ENCODE measurements at regions not wholly inside any gene's neighbourhood (a gene's known extent, or its start where the extent isn't known, plus 50 kb on each side); places are given as distances from the start of the nearest gene placed in this dataset.

DNA sequence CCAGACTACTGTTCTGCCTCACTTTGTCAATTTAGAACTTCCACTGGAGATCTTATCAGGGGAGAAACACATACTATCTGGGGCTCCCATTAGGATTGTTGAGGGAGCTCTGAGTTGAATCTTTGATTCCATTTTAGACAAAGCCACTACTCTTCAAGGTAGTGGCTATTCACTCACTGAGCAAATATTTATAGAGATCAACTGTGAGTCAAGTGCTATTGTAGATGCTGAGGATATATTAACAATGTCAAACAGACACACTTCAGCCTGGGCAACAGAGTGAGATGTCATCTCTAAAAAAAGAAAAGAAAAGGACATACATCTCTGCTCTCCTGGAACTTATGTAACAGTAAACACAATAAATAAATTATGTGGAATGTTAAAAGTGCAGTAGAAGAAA is 315.3 kb downstream of the PTEN start:
- TF ChIP-seq POLR2A (IDR thresholded peaks at IDR 0.05; ENCODE audit: low read length) (no peak), GATA1 (IDR thresholded peaks at IDR 0.05; ENCODE audit: low read depth, low read length) (no peak)
- DNase-seq: no peak

DNA sequence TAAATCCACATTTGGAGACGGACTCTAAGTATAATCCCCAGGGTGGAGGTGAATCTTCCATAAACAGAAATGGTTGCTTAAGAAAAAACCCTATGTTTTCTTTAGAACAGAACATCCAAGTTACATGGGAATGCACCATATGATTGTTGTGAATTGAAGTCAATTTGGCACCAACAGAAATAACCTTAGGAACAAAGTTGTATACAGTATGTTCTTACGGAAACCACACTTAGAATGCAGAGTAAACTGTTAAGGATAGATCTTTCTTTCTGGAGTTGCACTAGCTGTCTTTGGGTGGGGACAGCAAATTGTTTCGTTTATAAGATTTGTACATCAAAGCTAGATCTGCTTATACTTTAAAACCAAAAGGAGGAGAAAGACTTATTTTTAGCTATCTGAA is 316.4 kb downstream of the PTEN start:
- TF ChIP-seq GATA1 (IDR thresholded peaks at IDR 0.05; ENCODE audit: low read depth, low read length): no peak
- no peak for TF ChIP-seq POLR2A (IDR thresholded peaks at IDR 0.05; ENCODE audit: low read length)

GRCh38 chr10:88181902-88182600 is 318.6 kb downstream of the PTEN start:
- DNase-seq: no peak
- TF ChIP-seq GATA1 (IDR thresholded peaks at IDR 0.05; ENCODE audit: low read depth, low read length): no peak
- TF ChIP-seq POLR2A (IDR thresholded peaks at IDR 0.05; ENCODE audit: low read length): no peak

More for the DNA sequence above, 316.4 kb downstream of the PTEN start:
- DNase-seq: no peak

DNA sequence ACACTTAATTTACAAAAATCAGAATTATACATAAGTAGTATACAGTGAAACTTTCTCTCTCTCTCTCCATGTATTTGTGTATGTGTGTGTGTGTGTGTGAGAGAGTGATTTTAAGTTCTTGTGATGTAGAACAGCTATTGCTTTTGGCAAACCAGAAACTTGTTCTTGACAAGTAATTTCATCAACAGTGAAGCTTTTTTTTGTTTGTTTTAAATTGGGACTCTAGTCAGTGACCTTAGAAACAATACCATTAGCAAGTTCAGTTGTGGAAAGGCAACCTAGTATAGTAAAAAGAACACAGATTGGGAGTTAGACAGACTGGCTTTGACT is 319.1 kb downstream of the PTEN start:
- DNase-seq: no peak
- no peak for TF ChIP-seq POLR2A (IDR thresholded peaks at IDR 0.05; ENCODE audit: low read length)
- no peak for TF ChIP-seq GATA1 (IDR thresholded peaks at IDR 0.05; ENCODE audit: low read depth, low read length)

GRCh38 chr10:88184543-88185297 is 321.3 kb downstream of the PTEN start:
- DNase-seq: no peak
- TF ChIP-seq GATA1 (IDR thresholded peaks at IDR 0.05; ENCODE audit: low read depth, low read length): no peak
- no peak for TF ChIP-seq POLR2A (IDR thresholded peaks at IDR 0.05; ENCODE audit: low read length)

- TF ChIP-seq GATA1 (IDR thresholded peaks at IDR 0.05; ENCODE audit: low read depth, low read length): no peak
- no peak for TF ChIP-seq POLR2A (IDR thresholded peaks at IDR 0.05; ENCODE audit: low read length)
- no peak for DNase-seq
These were observed 322.4 kb downstream of the PTEN start for GRCh38 chr10:88185830-88186229.

GRCh38 chr10:88186335-88186734 is 322.9 kb downstream of the PTEN start:
- DNase-seq: no peak

DNA sequence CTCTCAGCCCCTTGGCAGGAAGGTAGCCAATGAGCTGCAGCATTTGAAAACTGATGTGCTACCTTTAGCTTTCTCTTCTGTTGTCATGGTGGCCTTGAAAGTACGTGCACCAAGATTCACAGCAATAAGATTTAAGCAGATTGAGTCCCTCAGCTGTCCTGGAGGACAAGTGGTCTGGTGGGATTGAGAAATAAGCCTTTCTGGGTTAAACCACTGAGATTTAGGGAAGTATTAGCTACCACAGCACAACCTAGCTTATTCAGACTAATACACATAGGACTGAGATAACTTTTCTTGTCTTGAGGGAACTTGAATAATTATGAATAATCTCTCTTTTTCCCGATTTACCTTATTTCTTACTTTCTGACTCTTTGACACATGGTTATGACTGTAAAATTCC is 324.0 kb downstream of the PTEN start:
- no peak for DNase-seq
- no peak for TF ChIP-seq POLR2A (IDR thresholded peaks at IDR 0.05; ENCODE audit: low read length)

More at GRCh38 chr10:88186335-88186734, 322.9 kb downstream of the PTEN start:
- TF ChIP-seq GATA1 (IDR thresholded peaks at IDR 0.05; ENCODE audit: low read depth, low read length) (no peak), POLR2A (IDR thresholded peaks at IDR 0.05; ENCODE audit: low read length) (no peak)

DNA sequence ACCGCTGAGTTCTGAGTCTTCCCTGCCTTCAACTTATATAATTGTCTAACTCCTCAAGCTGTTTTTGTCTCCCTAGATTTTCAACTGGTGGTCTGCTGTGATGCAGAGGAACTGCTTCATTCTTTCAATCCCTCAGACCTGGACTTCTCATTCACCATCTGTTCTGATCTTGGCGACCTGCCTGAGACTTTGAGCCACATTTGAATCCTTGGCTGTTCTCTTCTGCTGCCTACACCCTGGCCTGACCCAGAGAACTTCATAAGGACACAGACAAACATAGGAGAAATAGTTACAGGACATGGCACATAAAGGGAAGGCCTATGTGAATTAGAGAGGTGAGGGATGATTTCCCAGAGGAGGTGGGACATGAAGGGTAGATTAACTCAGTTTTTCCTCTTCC is 326.7 kb downstream of the PTEN start:
- TF ChIP-seq GATA1 (IDR thresholded peaks at IDR 0.05; ENCODE audit: low read depth, low read length) (no peak), POLR2A (IDR thresholded peaks at IDR 0.05; ENCODE audit: low read length) (no peak)
- no peak for DNase-seq

DNA sequence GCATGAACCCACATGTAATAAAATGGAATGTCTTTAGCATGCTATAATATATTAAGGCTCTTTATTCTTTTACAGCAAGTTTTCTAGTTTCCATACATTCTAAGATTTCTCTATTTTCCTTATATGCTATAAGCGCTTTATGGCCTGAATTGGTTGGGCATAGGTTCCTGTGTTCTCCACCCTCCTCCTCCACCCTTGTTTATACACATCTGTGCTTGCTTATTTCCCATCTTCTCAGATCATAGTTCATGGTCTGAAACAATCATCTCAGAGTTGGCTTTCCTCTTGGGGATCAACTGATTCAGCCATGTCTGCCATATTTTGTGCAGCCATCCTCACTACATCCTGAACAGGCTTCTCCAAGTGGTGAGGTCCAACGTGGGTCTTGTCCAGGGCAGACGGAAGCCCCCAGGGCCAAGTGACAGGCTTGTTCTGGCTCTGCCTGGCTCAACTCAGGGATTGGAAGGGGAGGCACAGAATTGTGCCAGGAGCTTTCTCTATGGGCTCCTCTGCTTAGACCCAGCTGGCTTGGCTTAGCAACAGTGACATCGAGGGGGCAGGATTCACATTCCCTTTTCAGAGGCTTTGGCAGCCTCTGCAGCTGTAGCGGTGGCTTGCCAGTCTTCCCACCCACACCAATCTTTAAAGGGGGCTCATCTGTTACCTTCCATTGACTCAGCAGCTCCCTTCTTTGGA is 327.3 kb downstream of the PTEN start:
- no peak for DNase-seq

DNA sequence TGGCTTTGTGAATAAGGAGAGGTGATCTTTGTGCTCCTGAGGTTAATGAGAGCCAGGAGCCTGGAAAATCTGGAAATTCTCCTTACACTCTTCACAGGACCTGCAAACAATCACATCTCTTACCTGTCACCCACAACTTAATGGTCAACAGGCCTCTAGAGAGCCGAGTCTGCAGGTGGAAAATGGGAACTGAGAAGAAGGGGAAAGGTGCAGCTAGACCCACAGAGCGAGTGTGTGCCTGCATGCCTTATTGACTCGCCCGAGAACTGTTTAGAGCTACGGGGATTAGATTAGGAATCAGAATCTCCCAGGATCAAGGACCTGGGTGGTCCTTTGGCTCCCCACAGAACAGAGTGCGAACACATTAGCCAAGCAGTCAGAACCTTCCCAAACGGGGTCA is 329.6 kb downstream of the PTEN start:
- DNase-seq: no peak
- TF ChIP-seq GATA1 (IDR thresholded peaks at IDR 0.05; ENCODE audit: low read depth, low read length) (no peak), POLR2A (IDR thresholded peaks at IDR 0.05; ENCODE audit: low read length) (no peak)

More for the DNA sequence above, 327.3 kb downstream of the PTEN start:
- no peak for TF ChIP-seq POLR2A (IDR thresholded peaks at IDR 0.05; ENCODE audit: low read length)
- TF ChIP-seq GATA1 (IDR thresholded peaks at IDR 0.05; ENCODE audit: low read depth, low read length): no peak

DNA sequence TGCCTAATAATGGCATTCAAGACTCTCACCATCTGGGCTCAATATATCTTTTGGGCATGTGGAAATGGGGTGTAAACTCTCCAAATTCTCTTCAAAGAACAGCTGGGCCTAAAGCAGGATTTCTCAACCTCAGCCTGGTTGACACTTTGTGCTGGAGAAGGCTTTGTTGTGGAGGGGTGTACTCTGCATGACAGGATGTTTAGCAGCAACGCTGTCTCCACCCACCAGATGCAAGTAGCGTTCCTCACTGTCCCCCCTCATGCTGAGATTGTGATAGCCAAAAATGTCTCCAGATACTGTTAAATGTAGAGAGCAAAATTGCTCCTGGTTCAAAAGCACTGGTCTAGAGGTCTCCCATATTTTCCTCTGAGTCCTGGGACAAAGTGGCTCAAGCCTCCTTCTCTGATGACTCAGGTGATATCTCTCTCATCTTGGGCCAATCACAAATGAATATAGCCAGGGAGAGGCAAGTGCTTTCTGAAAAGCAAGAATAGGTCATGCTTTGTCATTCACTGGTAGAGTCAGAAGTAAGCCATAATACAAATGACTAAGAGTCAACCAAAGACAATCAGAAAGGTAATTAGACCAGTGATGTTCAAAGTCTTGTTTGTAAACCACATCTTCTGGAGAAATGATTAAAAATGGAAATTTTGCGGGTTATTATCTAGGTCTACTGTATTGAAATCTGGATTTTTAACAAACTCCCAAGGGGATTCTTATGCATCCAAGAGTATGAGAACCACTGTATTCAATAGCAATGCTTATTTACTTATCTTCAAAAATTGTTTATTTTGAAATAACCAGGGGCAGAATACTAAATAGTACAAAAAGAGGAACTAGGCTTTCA is 330.8 kb downstream of the PTEN start:
- DNase-seq: no peak

DNA sequence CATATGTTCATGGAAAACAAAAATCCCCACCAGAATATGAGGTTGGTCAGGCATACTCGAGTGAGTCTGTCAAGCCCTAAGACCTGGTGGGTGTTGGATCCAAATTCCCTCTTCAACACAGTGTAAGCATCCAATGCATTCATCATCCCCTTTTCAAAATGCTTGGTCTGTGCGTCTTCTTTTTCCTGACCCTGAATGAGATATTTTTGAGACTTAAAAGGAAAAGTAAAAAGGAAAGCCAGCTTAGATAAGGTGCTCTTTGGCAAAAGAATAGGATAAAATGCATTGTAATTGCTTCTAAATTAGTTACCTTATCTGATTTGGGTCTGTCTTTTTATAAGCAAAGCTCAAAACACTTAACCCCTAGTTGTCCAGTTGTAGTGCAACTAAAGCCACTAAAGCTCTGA is 331.5 kb downstream of the PTEN start:
- TF ChIP-seq POLR2A (IDR thresholded peaks at IDR 0.05; ENCODE audit: low read length) (no peak), GATA1 (IDR thresholded peaks at IDR 0.05; ENCODE audit: low read depth, low read length) (no peak)
- DNase-seq: no peak

More for the DNA sequence above, 330.8 kb downstream of the PTEN start:
- TF ChIP-seq POLR2A (IDR thresholded peaks at IDR 0.05; ENCODE audit: low read length): no peak
- TF ChIP-seq GATA1 (IDR thresholded peaks at IDR 0.05; ENCODE audit: low read depth, low read length): no peak

DNA sequence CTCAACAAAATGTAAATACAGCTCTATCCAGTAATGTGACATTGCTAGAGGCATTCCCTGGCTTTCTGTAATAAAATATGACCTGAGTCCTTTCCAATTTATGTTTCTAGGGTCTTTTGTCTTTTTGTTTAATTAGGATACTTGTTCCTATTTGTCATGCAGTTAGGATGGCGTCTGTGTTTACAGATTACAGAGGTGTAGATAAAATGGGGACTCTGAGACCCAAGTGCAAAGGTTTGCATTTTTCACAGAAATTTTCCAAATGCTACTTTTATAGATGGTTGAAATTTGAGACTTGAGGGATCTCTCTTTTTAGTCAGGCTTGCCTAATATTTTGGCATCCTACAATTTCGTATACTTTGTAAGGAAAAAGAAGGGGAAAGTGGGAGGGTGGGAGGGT is 332.4 kb downstream of the PTEN start:
- no peak for DNase-seq
- TF ChIP-seq GATA1 (IDR thresholded peaks at IDR 0.05; ENCODE audit: low read depth, low read length): no peak
- no peak for TF ChIP-seq POLR2A (IDR thresholded peaks at IDR 0.05; ENCODE audit: low read length)

Data from erythroblast (primary cell).